Stimulated activated CD8-positive, alpha-beta memory T cell treated with anti-CD3 and anti-CD28 coated beads, Interleukin-2, amount 100 ng/mL, for 48 hours (primary cell): ENCODE measurements at regions not wholly inside any gene's neighbourhood (a gene's known extent, or its start where the extent isn't known, plus 50 kb on each side); places are given as distances from the start of the nearest gene placed in this dataset.

Experiments
- DNase-seq, 2 donors: peaks; one replicate each; pipeline ENCODE4 v3.0.0-alpha.2; 2020; ENCODE audit warnings: low read depth in 2 of 2

GRCh38 chr14:53896726-53897125 is 59.9 kb downstream of the BMP4 start:
- DNase-seq = no peak

- no peak for DNase-seq
Observed at GRCh38 chr14:53894456-53894855, 62.2 kb downstream of the BMP4 start.

- no peak for DNase-seq
Observed at GRCh38 chr14:53893374-53893773, 63.3 kb downstream of the BMP4 start.

GRCh38 chr14:53890611-53891101 is 66.0 kb downstream of the BMP4 start:
- no peak for DNase-seq

- no peak for DNase-seq
Observed at GRCh38 chr14:53888535-53889386, 67.9 kb downstream of the BMP4 start.

GRCh38 chr14:53885136-53885640 is 71.4 kb downstream of the BMP4 start:
- DNase-seq = no peak

GRCh38 chr14:53884601-53885000 is 72.0 kb downstream of the BMP4 start:
- DNase-seq = no peak

- no peak for DNase-seq
Observed at GRCh38 chr14:53883739-53884138, 72.9 kb downstream of the BMP4 start.

- no peak for DNase-seq
Observed at GRCh38 chr14:53882684-53883083, 73.9 kb downstream of the BMP4 start.

- no peak for DNase-seq
Observed at GRCh38 chr14:53881921-53882320, 74.7 kb downstream of the BMP4 start.

- no peak for DNase-seq
Observed at GRCh38 chr14:53881161-53881871, 75.3 kb downstream of the BMP4 start.

- no peak for DNase-seq
Observed at GRCh38 chr14:53880761-53881160, 75.9 kb downstream of the BMP4 start.

- no peak for DNase-seq
Observed at GRCh38 chr14:53879747-53880146, 76.9 kb downstream of the BMP4 start.

GRCh38 chr14:53879022-53879686 is 77.5 kb downstream of the BMP4 start:
- no peak for DNase-seq

- DNase-seq = no peak
Observed at GRCh38 chr14:53875324-53875897, 81.2 kb downstream of the BMP4 start.

GRCh38 chr14:53874704-53875103 is 81.9 kb downstream of the BMP4 start:
- DNase-seq = no peak

- no peak for DNase-seq
Observed at GRCh38 chr14:53872681-53873089, 83.9 kb downstream of the BMP4 start.

GRCh38 chr14:53871951-53872350 is 84.7 kb downstream of the BMP4 start:
- no peak for DNase-seq

GRCh38 chr14:53871011-53871410 is 85.6 kb downstream of the BMP4 start:
- DNase-seq = no peak

- no peak for DNase-seq
Observed at GRCh38 chr14:53865711-53866110, 90.9 kb downstream of the BMP4 start.

- DNase-seq = no peak
Observed at GRCh38 chr14:53861781-53862180, 94.8 kb downstream of the BMP4 start.

- DNase-seq = no peak
Observed at GRCh38 chr14:53858345-53858684, 98.3 kb downstream of the BMP4 start.
